ENCODE measurements at regions not wholly inside any gene's neighbourhood (a gene's known extent, or its start where the extent isn't known, plus 50 kb on each side); places are given as distances from the start of the nearest gene placed in this dataset.

DNA sequence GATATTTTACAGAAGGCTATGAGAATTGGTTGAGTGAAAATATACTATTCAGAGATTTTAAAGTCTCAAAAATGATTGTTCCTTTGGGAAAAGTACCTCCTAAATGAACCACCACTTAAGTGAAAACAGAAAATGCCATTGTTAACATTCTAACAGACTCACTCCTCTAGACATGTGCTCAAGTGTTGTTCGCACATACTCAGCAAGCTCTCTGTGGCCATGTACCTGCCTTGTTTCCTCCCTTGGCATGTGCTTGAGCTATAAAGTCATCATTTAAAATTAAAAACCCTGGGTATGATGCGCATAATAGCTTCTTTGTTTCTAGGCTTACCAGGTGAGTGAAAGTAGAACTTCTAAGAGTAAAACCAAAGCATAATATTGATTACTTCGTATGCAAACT, 343.2 kb upstream of the VRK2 start:
- no peak for TF ChIP-seq POLR2AphosphoS5 (IDR thresholded peaks at IDR 0.05)
- TF ChIP-seq, protein P1, sequence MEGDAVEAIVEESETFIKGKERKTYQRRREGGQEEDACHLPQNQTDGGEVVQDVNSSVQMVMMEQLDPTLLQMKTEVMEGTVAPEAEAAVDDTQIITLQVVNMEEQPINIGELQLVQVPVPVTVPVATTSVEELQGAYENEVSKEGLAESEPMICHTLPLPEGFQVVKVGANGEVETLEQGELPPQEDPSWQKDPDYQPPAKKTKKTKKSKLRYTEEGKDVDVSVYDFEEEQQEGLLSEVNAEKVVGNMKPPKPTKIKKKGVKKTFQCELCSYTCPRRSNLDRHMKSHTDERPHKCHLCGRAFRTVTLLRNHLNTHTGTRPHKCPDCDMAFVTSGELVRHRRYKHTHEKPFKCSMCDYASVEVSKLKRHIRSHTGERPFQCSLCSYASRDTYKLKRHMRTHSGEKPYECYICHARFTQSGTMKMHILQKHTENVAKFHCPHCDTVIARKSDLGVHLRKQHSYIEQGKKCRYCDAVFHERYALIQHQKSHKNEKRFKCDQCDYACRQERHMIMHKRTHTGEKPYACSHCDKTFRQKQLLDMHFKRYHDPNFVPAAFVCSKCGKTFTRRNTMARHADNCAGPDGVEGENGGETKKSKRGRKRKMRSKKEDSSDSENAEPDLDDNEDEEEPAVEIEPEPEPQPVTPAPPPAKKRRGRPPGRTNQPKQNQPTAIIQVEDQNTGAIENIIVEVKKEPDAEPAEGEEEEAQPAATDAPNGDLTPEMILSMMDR (IDR thresholded peaks at IDR 0.05), result no peak
